ENCODE measurements at regions not wholly inside any gene's neighbourhood (a gene's known extent, or its start where the extent isn't known, plus 50 kb on each side); places are given as distances from the start of the nearest gene placed in this dataset.

- CTCF ChIA-PET, result no interaction called here
- DNase-seq (ENCODE audit: extremely low spot score), result no peak
- POLR2A ChIA-PET, result no interaction called here
- TF ChIP-seq CTCF (IDR thresholded peaks at IDR 0.05; ENCODE audit: control extremely low read depth, extremely low read depth, low read depth, missing control alignments), result no peak
Observed at GRCh38 chr5:74502479-74502950, 138.0 kb downstream of the ENC1 start.

GRCh38 chr5:74501674-74502478 is 138.7 kb downstream of the ENC1 start:
- no peak for DNase-seq (ENCODE audit: extremely low spot score)
- CTCF ChIA-PET, result interaction anchor here (0.9 kb wide), 1 partner anchor 406 kb away, joined by 3 read pairs; no protein-coding TSS in a partner anchor
- no peak for TF ChIP-seq CTCF (IDR thresholded peaks at IDR 0.05; ENCODE audit: control extremely low read depth, extremely low read depth, low read depth, missing control alignments)
- POLR2A ChIA-PET, result no interaction called here

DNA sequence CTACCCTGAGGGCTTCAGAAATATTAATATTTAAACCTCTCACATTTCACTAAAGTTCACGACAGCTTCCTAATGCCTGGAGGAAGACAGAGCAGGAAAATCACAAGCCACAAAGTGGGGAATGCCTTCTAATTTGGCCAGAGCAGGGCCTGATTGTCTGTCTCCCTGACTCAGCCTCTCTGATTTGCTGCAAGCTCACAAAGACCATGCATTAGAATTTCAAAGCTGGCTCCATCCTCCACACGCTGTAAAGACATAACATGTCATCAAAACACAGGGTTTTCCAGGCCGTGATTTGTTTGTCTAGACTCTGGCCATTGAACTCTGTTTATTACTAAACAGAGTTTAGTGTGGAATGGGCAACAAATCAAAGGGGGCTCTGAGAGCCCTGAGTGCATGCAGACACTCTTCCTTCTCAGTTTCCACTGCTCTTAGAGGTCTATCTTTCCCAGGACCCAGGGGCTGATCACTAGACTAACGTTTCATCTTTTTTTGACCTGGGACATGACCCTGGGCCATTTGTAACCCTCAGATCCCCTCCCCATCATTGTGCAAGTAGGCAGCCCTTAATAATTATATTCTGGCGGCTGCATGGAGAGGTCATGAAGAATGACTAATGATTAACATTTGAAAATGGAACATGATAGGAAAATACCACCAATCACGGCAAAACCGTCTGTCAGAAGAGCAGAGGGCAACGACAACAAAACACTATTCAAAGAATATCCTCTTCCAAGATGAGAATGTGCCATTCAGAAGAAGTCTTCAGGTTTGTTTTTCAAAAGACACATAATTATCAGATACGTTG is 140.2 kb downstream of the ENC1 start:
- CTCF ChIA-PET, result interaction anchor here (1.0 to 2.6 kb wide), 3 partner anchors 10 to 28 kb away, joined by 3 to 13 read pairs (median 4); no protein-coding TSS in a partner anchor
- POLR2A ChIA-PET, result no interaction called here
- TF ChIP-seq CTCF (IDR thresholded peaks at IDR 0.05; ENCODE audit: control extremely low read depth, extremely low read depth, low read depth, missing control alignments), result no peak
- no peak for DNase-seq (ENCODE audit: extremely low spot score)

DNA sequence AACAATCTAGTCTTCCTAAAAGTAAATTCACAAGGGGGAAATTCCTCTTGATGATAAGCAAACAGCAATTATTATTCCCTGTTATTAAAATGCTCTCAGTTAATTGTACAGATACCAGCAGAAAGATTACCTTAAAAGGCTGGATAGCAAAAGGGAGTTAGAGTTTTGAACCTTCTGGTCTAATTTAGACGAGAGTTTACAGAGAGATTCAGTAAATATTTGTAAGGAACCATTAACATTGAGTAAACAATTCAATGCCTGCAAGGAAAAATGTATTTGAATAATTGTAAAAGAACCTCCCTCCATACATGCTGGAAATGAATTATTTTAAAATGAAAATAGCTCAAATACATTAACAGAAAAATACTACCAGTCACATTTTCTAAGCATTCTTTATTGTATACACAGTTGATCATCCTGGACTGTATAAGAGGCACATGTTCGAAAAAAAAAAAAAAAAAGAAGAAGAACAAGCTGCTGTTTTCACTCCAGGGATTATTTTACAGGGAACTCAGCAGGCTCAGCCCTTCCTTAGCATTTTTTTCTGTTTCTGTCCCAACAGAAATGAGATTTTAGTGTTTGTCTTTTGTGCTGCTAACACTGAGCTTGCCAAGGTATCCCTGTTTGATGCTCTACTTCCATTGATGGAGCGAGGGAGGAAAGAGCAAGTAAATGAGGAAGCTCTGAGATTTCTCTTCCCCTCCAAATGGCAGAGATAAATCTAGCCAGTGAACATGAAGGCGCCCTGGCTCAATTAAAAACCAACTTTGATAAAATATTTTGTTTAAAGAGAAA is 141.1 kb downstream of the ENC1 start:
- POLR2A ChIA-PET, result no interaction called here
- no peak for DNase-seq (ENCODE audit: extremely low spot score)
- CTCF ChIA-PET, result interaction anchor here (1.0 to 2.6 kb wide), 3 partner anchors 10 to 27 kb away, joined by 3 to 13 read pairs (median 4); no protein-coding TSS in a partner anchor
- no peak for TF ChIP-seq CTCF (IDR thresholded peaks at IDR 0.05; ENCODE audit: control extremely low read depth, extremely low read depth, low read depth, missing control alignments)

DNA sequence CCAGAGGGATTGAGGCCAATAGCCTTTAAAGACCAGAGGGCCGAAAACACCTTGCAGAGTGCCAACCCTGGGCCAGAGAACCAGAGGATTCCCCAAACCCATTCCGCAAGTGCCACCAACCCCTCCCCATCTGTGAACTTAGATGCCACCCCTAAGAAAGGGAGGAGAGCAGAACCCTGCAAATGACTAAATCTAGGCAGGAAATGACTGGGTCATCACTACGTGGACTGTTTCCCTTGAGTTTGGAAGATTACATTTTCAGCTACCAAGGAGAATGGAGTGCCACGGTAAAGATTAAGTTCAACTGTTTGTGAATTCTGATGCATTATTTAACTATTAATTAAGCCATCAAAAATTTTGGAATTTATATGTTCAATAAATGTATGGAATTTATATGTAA is 142.8 kb downstream of the ENC1 start:
- no peak for DNase-seq (ENCODE audit: extremely low spot score)
- POLR2A ChIA-PET, result no interaction called here
- CTCF ChIA-PET, result interaction anchor here (2.6 kb wide), 1 partner anchor 12 kb away, joined by 13 read pairs; no protein-coding TSS in a partner anchor
- no peak for TF ChIP-seq CTCF (IDR thresholded peaks at IDR 0.05; ENCODE audit: control extremely low read depth, extremely low read depth, low read depth, missing control alignments)

GRCh38 chr5:74493411-74493810 is 147.1 kb downstream of the ENC1 start:
- no peak for TF ChIP-seq CTCF (IDR thresholded peaks at IDR 0.05; ENCODE audit: control extremely low read depth, extremely low read depth, low read depth, missing control alignments)
- DNase-seq (ENCODE audit: extremely low spot score), result no peak
- CTCF ChIA-PET, result no interaction called here
- POLR2A ChIA-PET, result no interaction called here

All from GM10248 (cell line).